ENCODE measurements at regions not wholly inside any gene's neighbourhood (a gene's known extent, or its start where the extent isn't known, plus 50 kb on each side); places are given as distances from the start of the nearest gene placed in this dataset.

- Histone ChIP-seq H3K9ac (ENCODE audit: low read depth, low read length) (no peak overlapping the region), H3K4me1 (ENCODE audit: control insufficient read depth, insufficient read depth, low read length) (no peaks in the 10 kb centered on the region), H3K4me3 (ENCODE audit: low read length) (no peak overlapping the region), H3K27me3 (ENCODE audit: control insufficient read depth, insufficient read depth, low read length) (no peaks in the 10 kb centered on the region), H3K9me3 (replicated peaks; ENCODE audit: low read length) (peaks cover 3% of the 10 kb centered on the region), H3K4me2 (ENCODE audit: low read length) (no peak overlapping the region), H3K36me3 (ENCODE audit: insufficient read depth, low read length) (no peaks in the 10 kb centered on the region)
Measured at GRCh38 chr13:58806401-58806800, 1174.9 kb downstream of the PCDH17 start.

GRCh38 chr13:58823701-58824100 lies 1192.2 kb downstream of the PCDH17 start:
- no peak overlapping the region for H3K4me3 ChIP-seq (ENCODE audit: low read length)
- no peak overlapping the region for H3K9ac ChIP-seq (ENCODE audit: low read depth, low read length)
- H3K27me3 ChIP-seq (ENCODE audit: control insufficient read depth, insufficient read depth, low read length), result no peaks in the 10 kb centered on the region

GRCh38 chr13:58827904-58828303 lies 1196.4 kb downstream of the PCDH17 start:
- Histone ChIP-seq H3K4me3 (ENCODE audit: low read length) (no peak overlapping the region), H3K9me3 (replicated peaks; ENCODE audit: low read length) (no peaks in the 10 kb centered on the region), H3K4me2 (ENCODE audit: low read length) (no peak overlapping the region), H3K27me3 (ENCODE audit: control insufficient read depth, insufficient read depth, low read length) (no peaks in the 10 kb centered on the region), H3K9ac (ENCODE audit: low read depth, low read length) (no peak overlapping the region), H3K4me1 (ENCODE audit: control insufficient read depth, insufficient read depth, low read length) (no peaks in the 10 kb centered on the region), H3K36me3 (ENCODE audit: insufficient read depth, low read length) (no peaks in the 10 kb centered on the region)

More at GRCh38 chr13:58823701-58824100, 1192.2 kb downstream of the PCDH17 start:
- Histone ChIP-seq H3K36me3 (ENCODE audit: insufficient read depth, low read length) (no peaks in the 10 kb centered on the region), H3K4me2 (ENCODE audit: low read length) (no peak overlapping the region), H3K4me1 (ENCODE audit: control insufficient read depth, insufficient read depth, low read length) (no peaks in the 10 kb centered on the region), H3K9me3 (replicated peaks; ENCODE audit: low read length) (no peaks in the 10 kb centered on the region)

- Histone ChIP-seq H3K4me1 (ENCODE audit: control insufficient read depth, insufficient read depth, low read length) (no peaks in the 10 kb centered on the region), H3K4me3 (ENCODE audit: low read length) (no peak overlapping the region), H3K9me3 (replicated peaks; ENCODE audit: low read length) (no peaks in the 10 kb centered on the region), H3K9ac (ENCODE audit: low read depth, low read length) (no peak overlapping the region), H3K36me3 (ENCODE audit: insufficient read depth, low read length) (no peaks in the 10 kb centered on the region), H3K27me3 (ENCODE audit: control insufficient read depth, insufficient read depth, low read length) (no peaks in the 10 kb centered on the region), H3K4me2 (ENCODE audit: low read length) (no peak overlapping the region)
Measured at GRCh38 chr13:58830841-58831240, 1199.3 kb downstream of the PCDH17 start.

- Histone ChIP-seq H3K4me3 (ENCODE audit: low read length) (no peak overlapping the region), H3K9ac (ENCODE audit: low read depth, low read length) (no peak overlapping the region), H3K36me3 (ENCODE audit: insufficient read depth, low read length) (no peaks in the 10 kb centered on the region)
Measured at GRCh38 chr13:58838615-58839014, 1207.1 kb downstream of the PCDH17 start.

GRCh38 chr13:58843071-58843470 lies 1211.5 kb downstream of the PCDH17 start:
- Histone ChIP-seq H3K9me3 (replicated peaks; ENCODE audit: low read length) (peaks cover 8% of the 10 kb centered on the region), H3K4me3 (ENCODE audit: low read length) (no peak overlapping the region), H3K4me1 (ENCODE audit: control insufficient read depth, insufficient read depth, low read length) (no peaks in the 10 kb centered on the region), H3K36me3 (ENCODE audit: insufficient read depth, low read length) (no peaks in the 10 kb centered on the region), H3K9ac (ENCODE audit: low read depth, low read length) (no peak overlapping the region), H3K4me2 (ENCODE audit: low read length) (no peak overlapping the region), H3K27me3 (ENCODE audit: control insufficient read depth, insufficient read depth, low read length) (no peaks in the 10 kb centered on the region)

More at GRCh38 chr13:58838615-58839014, 1207.1 kb downstream of the PCDH17 start:
- no peak overlapping the region for H3K4me2 ChIP-seq (ENCODE audit: low read length)
- H3K4me1 ChIP-seq (ENCODE audit: control insufficient read depth, insufficient read depth, low read length), result no peaks in the 10 kb centered on the region
- H3K9me3 ChIP-seq (replicated peaks; ENCODE audit: low read length), result peaks cover 8% of the 10 kb centered on the region
- no peaks in the 10 kb centered on the region for H3K27me3 ChIP-seq (ENCODE audit: control insufficient read depth, insufficient read depth, low read length)

- H3K4me2 ChIP-seq (ENCODE audit: low read length), result no peak overlapping the region
- H3K9me3 ChIP-seq (replicated peaks; ENCODE audit: low read length), result peaks cover 8% of the 10 kb centered on the region
- H3K4me1 ChIP-seq (ENCODE audit: control insufficient read depth, insufficient read depth, low read length), result no peaks in the 10 kb centered on the region
- no peaks in the 10 kb centered on the region for H3K36me3 ChIP-seq (ENCODE audit: insufficient read depth, low read length)
- no peak overlapping the region for H3K4me3 ChIP-seq (ENCODE audit: low read length)
- no peak overlapping the region for H3K9ac ChIP-seq (ENCODE audit: low read depth, low read length)
- H3K27me3 ChIP-seq (ENCODE audit: control insufficient read depth, insufficient read depth, low read length), result no peaks in the 10 kb centered on the region
Measured at GRCh38 chr13:58843567-58843966, 1212.0 kb downstream of the PCDH17 start.

- Histone ChIP-seq H3K9me3 (replicated peaks; ENCODE audit: low read length) (no peaks in the 10 kb centered on the region), H3K36me3 (ENCODE audit: insufficient read depth, low read length) (no peaks in the 10 kb centered on the region), H3K27me3 (ENCODE audit: control insufficient read depth, insufficient read depth, low read length) (no peaks in the 10 kb centered on the region), H3K4me2 (ENCODE audit: low read length) (no peak overlapping the region), H3K9ac (ENCODE audit: low read depth, low read length) (no peak overlapping the region), H3K4me1 (ENCODE audit: control insufficient read depth, insufficient read depth, low read length) (no peaks in the 10 kb centered on the region), H3K4me3 (ENCODE audit: low read length) (no peak overlapping the region)
Measured at GRCh38 chr13:58850161-58850560, 1218.6 kb downstream of the PCDH17 start.

- H3K4me3 ChIP-seq (ENCODE audit: low read length), result no peak overlapping the region
- no peak overlapping the region for H3K4me2 ChIP-seq (ENCODE audit: low read length)
- H3K9ac ChIP-seq (ENCODE audit: low read depth, low read length), result no peak overlapping the region
- H3K9me3 ChIP-seq (replicated peaks; ENCODE audit: low read length), result no peaks in the 10 kb centered on the region
- H3K36me3 ChIP-seq (ENCODE audit: insufficient read depth, low read length), result no peaks in the 10 kb centered on the region
- no peaks in the 10 kb centered on the region for H3K27me3 ChIP-seq (ENCODE audit: control insufficient read depth, insufficient read depth, low read length)
- no peaks in the 10 kb centered on the region for H3K4me1 ChIP-seq (ENCODE audit: control insufficient read depth, insufficient read depth, low read length)
Measured at GRCh38 chr13:58852076-58852475, 1220.5 kb downstream of the PCDH17 start.

- H3K9ac ChIP-seq (ENCODE audit: low read depth, low read length), result no peak overlapping the region
- H3K4me1 ChIP-seq (ENCODE audit: control insufficient read depth, insufficient read depth, low read length), result no peaks in the 10 kb centered on the region
- no peaks in the 10 kb centered on the region for H3K9me3 ChIP-seq (replicated peaks; ENCODE audit: low read length)
- no peak overlapping the region for H3K4me2 ChIP-seq (ENCODE audit: low read length)
- H3K27me3 ChIP-seq (ENCODE audit: control insufficient read depth, insufficient read depth, low read length), result no peaks in the 10 kb centered on the region
- no peak overlapping the region for H3K4me3 ChIP-seq (ENCODE audit: low read length)
- no peaks in the 10 kb centered on the region for H3K36me3 ChIP-seq (ENCODE audit: insufficient read depth, low read length)
Measured at GRCh38 chr13:58855283-58855682, 1223.7 kb downstream of the PCDH17 start.

- Histone ChIP-seq H3K4me1 (ENCODE audit: control insufficient read depth, insufficient read depth, low read length) (no peaks in the 10 kb centered on the region), H3K27me3 (ENCODE audit: control insufficient read depth, insufficient read depth, low read length) (no peaks in the 10 kb centered on the region), H3K9me3 (replicated peaks; ENCODE audit: low read length) (no peaks in the 10 kb centered on the region), H3K9ac (ENCODE audit: low read depth, low read length) (no peak overlapping the region), H3K4me3 (ENCODE audit: low read length) (no peak overlapping the region), H3K36me3 (ENCODE audit: insufficient read depth, low read length) (no peaks in the 10 kb centered on the region), H3K4me2 (ENCODE audit: low read length) (no peak overlapping the region)
Measured at GRCh38 chr13:58858870-58859371, 1227.4 kb downstream of the PCDH17 start.

GRCh38 chr13:58865286-58865685 lies 1233.7 kb downstream of the PCDH17 start:
- H3K9ac ChIP-seq (ENCODE audit: low read depth, low read length), result no peak overlapping the region

More at GRCh38 chr13:58865286-58865685, 1233.7 kb downstream of the PCDH17 start:
- Histone ChIP-seq H3K36me3 (ENCODE audit: insufficient read depth, low read length) (no peaks in the 10 kb centered on the region), H3K27me3 (ENCODE audit: control insufficient read depth, insufficient read depth, low read length) (no peaks in the 10 kb centered on the region), H3K4me1 (ENCODE audit: control insufficient read depth, insufficient read depth, low read length) (no peaks in the 10 kb centered on the region), H3K4me2 (ENCODE audit: low read length) (no peak overlapping the region), H3K4me3 (ENCODE audit: low read length) (no peak overlapping the region), H3K9me3 (replicated peaks; ENCODE audit: low read length) (no peaks in the 10 kb centered on the region)
